HEK293 (cell line): ENCODE measurements at regions not wholly inside any gene's neighbourhood (a gene's known extent, or its start where the extent isn't known, plus 50 kb on each side); places are given as distances from the start of the nearest gene placed in this dataset.

Source experiments
- ZNF202 ChIP-seq: fragments of 450-650 bp; formaldehyde crosslinking; IDR thresholded peaks from 2 replicates; pipeline ENCODE4 v1.5.1; 2016; ENCODE audit warnings: missing biosample characterization, missing genetic modification characterization, borderline replicate concordance
- TF ChIP-seq, protein P1 (sequence below): fragments of 450-650 bp; formaldehyde crosslinking; optimal IDR thresholded peaks from 2 replicates; pipeline ENCODE3; 2016; ENCODE audit warnings: missing biosample characterization, mild to moderate bottlenecking, missing genetic modification characterization

GRCh38 chr5:175159956-175160355 is 284.0 kb downstream of the DRD1 start:
- no peak for TF ChIP-seq ZNF202 (tag by site-specific recombination)
- TF ChIP-seq, protein P1, sequence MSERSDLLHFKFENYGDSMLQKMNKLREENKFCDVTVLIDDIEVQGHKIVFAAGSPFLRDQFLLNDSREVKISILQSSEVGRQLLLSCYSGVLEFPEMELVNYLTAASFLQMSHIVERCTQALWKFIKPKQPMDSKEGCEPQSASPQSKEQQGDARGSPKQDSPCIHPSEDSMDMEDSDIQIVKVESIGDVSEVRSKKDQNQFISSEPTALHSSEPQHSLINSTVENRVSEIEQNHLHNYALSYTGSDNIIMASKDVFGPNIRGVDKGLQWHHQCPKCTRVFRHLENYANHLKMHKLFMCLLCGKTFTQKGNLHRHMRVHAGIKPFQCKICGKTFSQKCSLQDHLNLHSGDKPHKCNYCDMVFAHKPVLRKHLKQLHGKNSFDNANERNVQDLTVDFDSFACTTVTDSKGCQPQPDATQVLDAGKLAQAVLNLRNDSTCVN (tag by site-specific recombination), result no peak
